ENCODE measurements at regions not wholly inside any gene's neighbourhood (a gene's known extent, or its start where the extent isn't known, plus 50 kb on each side); places are given as distances from the start of the nearest gene placed in this dataset.

GRCh38 chr22:23513133-23513532 lies 67.0 kb downstream of the IGLL1 start:
- Histone ChIP-seq H3K27ac (ENCODE audit: low read depth, low read length) (no peak overlapping the region), H3K9ac (ENCODE audit: low read length) (no peak overlapping the region), H3F3A (ENCODE audit: insufficient read depth) (no peaks in the 10 kb centered on the region)

GRCh38 chr22:23512721-23513120 lies 67.4 kb downstream of the IGLL1 start:
- Histone ChIP-seq H3K9me3 (ENCODE audit: insufficient read depth, low read length) (no peaks in the 10 kb centered on the region), H2AFZ (ENCODE audit: low read depth, low read length, severe bottlenecking) (no peak overlapping the region), H4K20me1 (ENCODE audit: low read depth, low read length) (no peaks in the 10 kb centered on the region), H3K79me2 (ENCODE audit: insufficient read depth, low read length) (no peaks in the 10 kb centered on the region), H3K27ac (ENCODE audit: low read depth, low read length) (no peak overlapping the region), H3K27me3 (ENCODE audit: low read length) (no peaks in the 10 kb centered on the region), H3F3A (ENCODE audit: insufficient read depth) (no peaks in the 10 kb centered on the region), H3K4me3 (ENCODE audit: insufficient read depth, low read length, poor library complexity, severe bottlenecking) (no peak overlapping the region), H3K4me2 (ENCODE audit: low read depth, low read length, poor library complexity, severe bottlenecking) (no peak overlapping the region), H3K9me2 (replicated peaks; ENCODE audit: insufficient read depth, low read length) (no peaks in the 10 kb centered on the region), H3K36me3 (ENCODE audit: low read length) (no peaks in the 10 kb centered on the region), H3K9ac (ENCODE audit: low read length) (no peak overlapping the region)
- no peak for TF ChIP-seq CTCF (IDR thresholded peaks at IDR 0.05; ENCODE audit: insufficient read depth, low read length, poor library complexity, severe bottlenecking)
- TF ChIP-seq EZH2phosphoT487 (conservative IDR thresholded peaks at IDR 0.05; ENCODE audit: low read length) = no peak

More at GRCh38 chr22:23513133-23513532, 67.0 kb downstream of the IGLL1 start:
- TF ChIP-seq CTCF (IDR thresholded peaks at IDR 0.05; ENCODE audit: insufficient read depth, low read length, poor library complexity, severe bottlenecking) (no peak), EZH2phosphoT487 (conservative IDR thresholded peaks at IDR 0.05; ENCODE audit: low read length) (no peak)
- Histone ChIP-seq H3K9me2 (replicated peaks; ENCODE audit: insufficient read depth, low read length) (no peaks in the 10 kb centered on the region), H4K20me1 (ENCODE audit: low read depth, low read length) (no peaks in the 10 kb centered on the region), H3K79me2 (ENCODE audit: insufficient read depth, low read length) (no peaks in the 10 kb centered on the region), H3K4me3 (ENCODE audit: insufficient read depth, low read length, poor library complexity, severe bottlenecking) (no peak overlapping the region), H3K9me3 (ENCODE audit: insufficient read depth, low read length) (no peaks in the 10 kb centered on the region), H3K27me3 (ENCODE audit: low read length) (no peaks in the 10 kb centered on the region), H3K36me3 (ENCODE audit: low read length) (no peaks in the 10 kb centered on the region), H3K4me2 (ENCODE audit: low read depth, low read length, poor library complexity, severe bottlenecking) (no peak overlapping the region), H2AFZ (ENCODE audit: low read depth, low read length, severe bottlenecking) (no peak overlapping the region)

GRCh38 chr22:23512348-23512705 lies 67.8 kb downstream of the IGLL1 start:
- Histone ChIP-seq H3K9me3 (ENCODE audit: insufficient read depth, low read length) (no peaks in the 10 kb centered on the region), H3K79me2 (ENCODE audit: insufficient read depth, low read length) (no peaks in the 10 kb centered on the region), H2AFZ (ENCODE audit: low read depth, low read length, severe bottlenecking) (no peak overlapping the region), H3K4me2 (ENCODE audit: low read depth, low read length, poor library complexity, severe bottlenecking) (no peak overlapping the region), H3K27me3 (ENCODE audit: low read length) (no peaks in the 10 kb centered on the region), H3F3A (ENCODE audit: insufficient read depth) (no peaks in the 10 kb centered on the region), H3K36me3 (ENCODE audit: low read length) (no peaks in the 10 kb centered on the region), H3K9ac (ENCODE audit: low read length) (no peak overlapping the region), H3K27ac (ENCODE audit: low read depth, low read length) (no peak overlapping the region), H3K9me2 (replicated peaks; ENCODE audit: insufficient read depth, low read length) (no peaks in the 10 kb centered on the region), H3K4me3 (ENCODE audit: insufficient read depth, low read length, poor library complexity, severe bottlenecking) (no peak overlapping the region), H4K20me1 (ENCODE audit: low read depth, low read length) (no peaks in the 10 kb centered on the region)
- TF ChIP-seq CTCF (IDR thresholded peaks at IDR 0.05; ENCODE audit: insufficient read depth, low read length, poor library complexity, severe bottlenecking) (no peak), EZH2phosphoT487 (conservative IDR thresholded peaks at IDR 0.05; ENCODE audit: low read length) (no peak)
